Activated T-helper 1 cell treated with Interleukin-2 at 50 U/mL for 16 hours (primary cell): ENCODE measurements at regions not wholly inside any gene's neighbourhood (a gene's known extent, or its start where the extent isn't known, plus 50 kb on each side); places are given as distances from the start of the nearest gene placed in this dataset.
"Not testable (repeated sequence)": the region's sequence is repeated elsewhere in the genome, so short reads cannot be mapped to it uniquely, and the experiment has no call there.

Experiments
- DNase-seq: peaks from one replicate; pipeline ENCODE4 v3.0.0-alpha.2; 2020; ENCODE audit warnings: low read depth

GRCh38 chr6:166877906-166878305 is 78.4 kb downstream of the RNASET2 start:
- DNase-seq = no peak

- DNase-seq = no peak
Measured at GRCh38 chr6:166877349-166877748, 79.0 kb downstream of the RNASET2 start.

GRCh38 chr6:166872531-166873009 is 83.8 kb downstream of the RNASET2 start:
- DNase-seq = no peak

GRCh38 chr6:166870602-166871208 is 85.6 kb downstream of the RNASET2 start:
- DNase-seq = no peak

DNA sequence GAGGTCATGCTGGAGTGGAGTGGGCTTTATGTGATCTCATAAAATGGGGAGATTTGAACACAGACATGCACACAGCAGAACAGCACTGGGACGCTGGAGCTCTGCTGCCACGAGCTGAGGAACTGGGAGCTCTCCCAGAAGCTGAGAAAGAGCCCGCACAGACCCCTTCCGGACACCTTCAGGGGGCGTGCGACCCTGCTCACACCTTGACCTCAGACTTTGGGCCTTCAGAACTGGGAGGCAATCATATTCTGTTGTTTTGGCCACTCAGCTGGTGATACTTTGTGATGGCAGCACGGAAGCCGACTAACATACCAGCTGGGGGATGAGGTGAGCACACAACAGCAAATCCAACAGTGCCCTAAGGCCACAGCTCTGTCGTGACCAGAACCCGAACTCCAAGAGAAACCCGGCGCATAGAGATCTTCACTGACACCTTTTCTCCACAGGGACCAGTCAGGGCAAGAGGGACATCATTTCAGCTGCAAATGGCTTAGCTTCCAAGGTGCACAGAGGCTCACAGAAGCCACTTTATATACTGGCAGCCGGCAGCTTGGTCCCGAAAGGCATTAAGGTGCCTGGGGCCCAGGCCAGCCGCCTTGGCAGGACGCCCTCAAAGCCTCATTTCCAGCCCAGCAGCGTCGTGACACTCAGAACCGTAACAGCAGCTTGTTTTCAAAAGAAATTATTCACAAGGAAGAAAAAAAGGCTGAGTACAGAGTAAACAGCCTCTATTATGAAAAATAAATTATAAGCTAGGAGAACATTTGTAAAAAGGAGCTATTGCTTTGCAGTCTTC is 89.3 kb downstream of the RNASET2 start:
- no peak for DNase-seq

DNA sequence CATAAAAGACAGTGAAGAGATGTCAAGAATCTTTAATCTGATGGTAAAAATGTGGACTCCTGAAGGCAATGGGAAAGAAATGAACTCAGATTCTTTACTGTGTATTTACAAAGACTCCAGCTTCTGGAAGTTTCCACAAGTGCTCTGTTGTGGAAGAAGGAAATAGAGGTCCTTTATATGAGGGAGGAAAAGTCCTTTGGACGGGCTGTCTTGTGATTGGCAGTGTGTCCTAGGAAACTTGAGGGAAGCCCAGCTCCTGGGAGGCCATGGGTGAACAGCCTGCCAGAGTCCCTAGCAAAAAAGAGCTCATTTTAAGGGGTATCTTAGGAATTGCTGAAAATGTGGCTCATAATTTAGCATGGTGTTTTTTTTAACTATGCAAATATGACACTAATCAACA is 92.0 kb downstream of the RNASET2 start:
- no peak for DNase-seq

DNA sequence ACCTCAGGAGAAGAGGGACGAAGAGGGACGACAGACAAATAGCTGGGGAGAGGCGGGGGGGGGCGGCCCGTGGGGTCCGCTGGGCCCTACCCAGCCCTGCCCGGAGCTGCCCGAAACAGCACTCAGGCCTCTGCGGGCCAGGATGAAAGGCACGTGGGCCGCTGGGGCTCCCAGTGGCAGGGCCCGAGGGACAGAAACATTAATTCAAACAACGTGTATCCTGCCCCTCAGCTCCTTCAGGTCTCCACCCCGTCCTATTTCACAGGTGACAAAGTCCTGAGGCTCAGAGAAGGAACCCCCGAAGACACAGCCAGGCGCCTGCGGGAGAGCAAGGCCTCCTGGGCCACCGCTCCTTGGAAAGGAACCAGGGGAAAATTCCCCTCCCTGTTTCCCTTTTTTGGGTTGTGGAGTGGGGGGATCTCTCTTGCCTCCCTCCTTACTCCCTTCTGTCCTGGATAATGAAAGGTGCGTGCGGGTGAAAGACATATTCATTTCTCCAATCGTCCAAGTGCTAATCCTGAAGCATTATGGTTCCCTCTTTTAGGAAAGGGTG is 93.3 kb downstream of the RNASET2 start:
- no peak for DNase-seq

- DNase-seq = peak; percentile 6
Measured at GRCh38 chr6:166862287-166862977, 93.9 kb downstream of the RNASET2 start.

DNA sequence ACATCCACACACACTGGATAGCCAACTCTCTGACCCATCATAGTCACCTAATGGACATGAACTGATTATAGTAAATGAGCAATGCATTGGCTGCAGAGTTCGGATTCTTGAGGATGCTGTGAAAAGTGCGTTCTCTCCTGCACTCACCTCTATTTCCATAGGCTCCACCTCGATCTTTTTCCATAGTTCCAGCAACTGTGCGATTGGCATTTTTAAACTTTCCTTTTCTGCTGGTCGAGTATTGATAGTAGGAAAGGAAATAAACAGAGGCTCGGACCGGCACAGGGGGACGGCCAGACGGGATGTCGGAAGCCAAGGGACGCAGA is 94.4 kb downstream of the RNASET2 start:
- DNase-seq = no peak

- no peak for DNase-seq
Measured at GRCh38 chr6:166861304-166861703, 95.0 kb downstream of the RNASET2 start.

DNA sequence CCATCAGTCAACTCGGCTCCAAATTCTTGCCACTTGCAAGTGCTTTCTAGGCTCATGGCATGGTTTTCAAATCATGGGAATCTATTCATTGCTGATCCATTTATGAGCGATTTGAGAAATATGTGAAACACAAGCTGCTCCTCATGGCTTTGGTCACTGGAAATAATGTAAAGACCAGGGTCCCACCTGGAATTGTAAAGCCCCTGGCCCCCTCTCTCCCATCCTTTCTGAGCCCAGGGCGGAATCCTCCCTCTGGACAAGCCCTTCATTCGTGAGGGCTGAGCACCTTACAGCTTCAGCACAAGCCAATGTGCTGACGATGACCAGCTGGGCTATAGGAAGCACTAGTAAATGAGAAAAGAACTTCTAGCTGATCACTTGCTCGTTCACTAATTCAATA is 96.0 kb downstream of the RNASET2 start:
- no peak for DNase-seq

DNA sequence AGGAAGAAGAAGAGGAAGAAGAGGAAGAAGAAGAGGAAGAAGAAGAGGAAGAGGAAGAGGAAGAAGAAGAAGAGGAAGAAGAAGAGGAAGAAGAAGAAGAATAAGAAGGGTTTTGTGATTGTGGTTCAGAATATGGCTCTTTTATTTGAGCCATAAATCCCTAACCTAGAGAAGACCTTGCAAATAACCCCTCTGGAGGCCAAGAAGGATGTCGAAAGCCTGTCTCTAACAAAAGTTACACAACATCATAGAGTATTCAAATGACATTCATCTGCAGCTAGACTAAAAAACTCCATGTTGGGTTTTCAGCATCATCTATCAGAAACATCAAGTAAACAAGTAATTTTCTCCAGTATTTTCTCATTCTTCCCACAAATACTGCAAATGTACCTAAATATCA is 100.9 kb downstream of the RNASET2 start:
- no peak for DNase-seq

DNA sequence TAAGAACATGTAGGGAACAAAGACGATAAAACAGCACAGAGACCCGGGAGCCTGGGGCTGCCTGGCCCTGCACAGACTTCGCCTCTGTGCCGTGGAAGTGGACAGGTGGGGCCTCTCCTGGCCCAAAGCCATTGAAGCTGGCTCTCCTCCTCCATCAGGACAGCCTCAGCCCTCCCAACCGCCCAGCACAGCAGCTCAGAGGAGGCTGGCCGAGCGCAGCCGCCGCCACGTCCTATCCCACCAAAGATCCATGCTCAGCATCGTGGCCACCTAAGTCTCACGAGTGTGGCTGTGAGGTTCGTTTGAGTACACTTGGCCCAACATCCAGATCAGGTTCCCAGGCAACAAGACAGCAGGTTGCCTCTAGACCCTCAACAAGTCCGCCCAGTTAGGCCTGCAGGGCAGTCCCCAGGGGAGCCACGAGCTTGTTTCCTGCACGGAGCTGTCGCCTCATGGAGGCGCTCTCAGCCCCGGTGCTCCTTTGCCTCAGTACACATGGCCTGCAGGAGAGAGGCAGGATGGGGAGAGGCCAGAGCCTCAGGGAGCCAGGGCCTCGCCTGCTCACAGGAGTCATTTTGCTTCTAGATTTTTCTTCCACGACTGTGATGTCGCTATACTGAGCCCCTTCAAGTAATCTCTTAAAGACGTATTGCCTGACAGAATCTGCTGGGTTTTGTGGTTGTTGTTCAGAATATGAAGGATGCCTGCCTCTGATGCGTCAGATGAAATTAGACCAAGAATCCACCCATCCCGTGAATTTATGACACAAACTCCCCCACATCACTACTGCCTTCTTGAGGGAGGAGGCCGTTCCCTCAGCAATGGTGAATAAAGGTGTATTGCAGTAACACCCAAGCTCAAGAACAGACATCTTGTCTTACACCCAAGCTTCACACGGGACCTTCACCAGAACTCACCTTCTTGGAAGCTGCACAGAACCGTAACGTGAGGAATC is 102.7 kb downstream of the RNASET2 start:
- no peak for DNase-seq

DNA sequence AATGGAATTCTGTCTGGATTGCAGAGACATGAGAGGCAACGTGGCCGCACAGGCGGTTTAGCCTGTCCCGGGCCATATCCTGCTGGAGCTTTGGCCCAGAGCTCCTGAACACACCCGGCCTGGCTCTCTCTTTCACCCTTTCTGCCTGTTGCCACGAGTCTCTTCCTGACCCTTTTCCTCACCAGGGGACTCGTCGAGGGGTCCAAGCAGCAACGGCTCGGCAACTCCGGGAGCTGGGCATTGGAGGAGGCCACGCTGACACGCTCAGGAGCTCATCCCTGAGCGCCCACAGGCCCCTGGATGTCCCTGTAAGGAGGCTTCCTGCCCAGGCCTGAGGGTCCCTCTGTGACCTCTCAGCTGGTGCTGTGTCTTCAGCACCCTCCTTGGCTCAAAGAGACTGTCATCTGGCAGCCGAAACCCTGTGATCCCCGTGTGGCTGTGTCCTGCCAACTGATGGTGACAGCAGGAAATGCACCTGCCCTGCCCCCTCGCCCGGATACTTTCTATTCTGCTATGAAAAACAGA is 103.8 kb downstream of the RNASET2 start:
- no peak for DNase-seq

DNA sequence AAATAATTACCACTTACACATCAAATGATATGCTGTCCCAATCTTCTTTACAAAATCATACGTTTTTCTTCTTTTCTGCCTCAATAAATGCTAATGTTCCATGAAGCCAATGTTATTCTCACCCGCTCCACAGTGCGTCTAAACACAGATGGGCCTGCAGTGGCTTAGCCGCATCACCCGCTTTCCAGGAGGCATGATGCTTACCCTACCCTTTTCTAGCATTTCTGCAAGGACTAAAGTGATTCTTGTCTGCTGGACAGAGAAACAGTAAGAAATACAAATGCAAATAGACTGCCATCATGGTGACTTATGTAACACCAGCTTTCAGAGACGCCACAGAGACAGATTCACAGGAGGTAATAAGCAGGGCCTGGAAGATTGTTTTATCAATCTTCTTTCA is 104.4 kb downstream of the RNASET2 start:
- DNase-seq = no peak

- DNase-seq = no peak
Measured at GRCh38 chr6:166851426-166851825, 104.9 kb downstream of the RNASET2 start.

DNA sequence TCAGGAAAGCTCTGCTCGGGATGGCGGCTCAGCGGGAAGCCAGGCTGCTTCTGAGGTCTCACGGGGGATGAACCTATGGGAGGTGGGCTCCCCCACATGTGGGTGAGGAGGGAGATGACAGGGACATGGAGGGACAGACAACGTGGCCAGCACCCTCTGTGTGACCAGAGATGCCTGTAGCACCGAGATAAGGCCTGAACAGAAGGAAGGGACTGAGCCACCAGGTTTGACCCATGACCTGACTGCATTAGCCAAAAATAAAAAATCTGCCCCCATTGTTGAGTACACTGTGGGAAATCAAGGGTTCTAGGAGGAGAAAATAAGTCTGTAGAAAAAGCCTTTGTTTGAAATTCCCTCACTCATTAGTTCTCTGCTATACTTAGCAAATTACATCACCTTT is 105.7 kb downstream of the RNASET2 start:
- no peak for DNase-seq

- DNase-seq = no peak
Measured at GRCh38 chr6:166849749-166850183, 106.6 kb downstream of the RNASET2 start.

- DNase-seq = no peak
Measured at GRCh38 chr6:166848979-166849748, 107.2 kb downstream of the RNASET2 start.

DNA sequence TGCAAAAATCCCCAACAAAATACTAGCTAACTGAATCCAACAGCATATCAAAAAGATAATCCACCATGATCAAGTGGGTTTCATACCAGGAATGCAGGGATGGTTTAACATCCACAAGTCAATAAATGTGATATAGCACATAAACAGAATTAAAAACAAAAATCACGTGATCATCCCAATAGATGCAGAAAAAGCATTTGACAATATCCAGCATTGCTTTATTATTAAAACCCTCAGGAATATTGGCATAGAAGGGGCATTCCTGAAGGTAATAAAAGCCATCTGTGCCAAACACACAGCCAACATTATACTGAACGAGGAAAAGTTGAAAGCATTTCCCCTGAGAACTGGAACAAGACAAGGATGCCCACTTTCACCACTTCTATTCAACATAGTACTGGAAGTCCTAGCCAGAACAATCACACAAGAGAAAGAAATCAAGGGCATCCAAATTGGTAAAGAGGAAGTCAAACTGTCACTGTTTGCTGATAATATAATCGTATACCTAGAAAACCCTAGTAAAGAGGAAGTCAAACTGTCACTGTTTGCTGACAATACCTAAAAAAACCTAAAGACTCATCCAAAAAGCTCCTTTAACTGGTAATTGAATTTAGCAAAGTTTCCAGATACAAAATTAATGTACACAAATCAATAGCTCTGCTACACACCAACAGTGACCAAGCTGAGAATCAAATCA is 109.8 kb downstream of the RNASET2 start:
- not testable (repeated sequence) for DNase-seq
